MM.1S (cell line): ENCODE measurements at regions not wholly inside any gene's neighbourhood (a gene's known extent, or its start where the extent isn't known, plus 50 kb on each side); places are given as distances from the start of the nearest gene placed in this dataset.
"Not testable (repeated sequence)": the region's sequence is repeated elsewhere in the genome, so short reads cannot be mapped to it uniquely, and the experiment has no call there.

Experiments used
- DNase-seq: peaks from one replicate; pipeline ENCODE4 v3.0.0-alpha.2; 2015
- H2AFZ ChIP-seq: fragments of 300-600 bp; sonication (generic); 2 replicates; pipeline ENCODE4 v1.6.0; 2016; ENCODE audit warnings: antibody characterized with exemption, low read length
- H3F3A ChIP-seq: fragments of 300-600 bp; sonication (generic); 2 replicates; pipeline ENCODE4 v1.6.1; 2016; ENCODE audit warnings: mild to moderate bottlenecking, antibody characterized with exemption, low read length, moderate library complexity, mixed read lengths; ENCODE audit not compliant: insufficient read depth
- H3K27ac ChIP-seq: fragments of 300-600 bp; sonication (generic); 2 replicates; pipeline ENCODE4 v1.5.1; 2016; ENCODE audit warnings: mild to moderate bottlenecking, low read length
- H3K27me3 ChIP-seq: fragments of 300-600 bp; sonication (generic); replicated peaks from 2 replicates; pipeline ENCODE4 v1.6.0; 2016; ENCODE audit warnings: low read length; ENCODE audit not compliant: insufficient read depth
- H3K36me3 ChIP-seq: fragments of 300-600 bp; sonication (generic); replicated peaks from 2 replicates; pipeline ENCODE4 v1.6.1; 2016; ENCODE audit warnings: mild to moderate bottlenecking, low read length, mixed read lengths; ENCODE audit not compliant: insufficient read depth
- H3K4me1 ChIP-seq: fragments of 300-600 bp; sonication (generic); 2 replicates; pipeline ENCODE4 v1.6.1; 2016; ENCODE audit warnings: low read length, mixed read lengths
- H3K4me2 ChIP-seq: fragments of 300-600 bp; sonication (generic); 2 replicates; pipeline ENCODE4 v1.6.0; 2016; ENCODE audit warnings: low read depth, low read length
- H3K4me3 ChIP-seq: fragments of 300-600 bp; sonication (generic); 2 replicates; pipeline ENCODE4 v1.5.1; 2016; ENCODE audit warnings: low read length, mixed read lengths
- H3K79me2 ChIP-seq: fragments of 300-600 bp; sonication (generic); 2 replicates; pipeline ENCODE4 v1.6.1; 2016; ENCODE audit warnings: mixed run types, low read length, mixed read lengths
- H3K9ac ChIP-seq: fragments of 300-600 bp; sonication (generic); 2 replicates; pipeline ENCODE4 v1.6.1; 2016; ENCODE audit warnings: low read length, mixed read lengths
- H3K9me2 ChIP-seq: fragments of 300-600 bp; sonication (generic); replicated peaks from 2 replicates; pipeline ENCODE4 v1.6.1; 2016; ENCODE audit warnings: mild to moderate bottlenecking, low read length, mixed read lengths; ENCODE audit not compliant: insufficient read depth
- H3K9me3 ChIP-seq: fragments of 300-600 bp; sonication (generic); replicated peaks from 2 replicates; pipeline ENCODE4 v1.6.1; 2016; ENCODE audit warnings: mild to moderate bottlenecking, low read length, mixed read lengths; ENCODE audit not compliant: insufficient read depth
- H4K20me1 ChIP-seq: fragments of 300-600 bp; sonication (generic); 2 replicates; pipeline ENCODE4 v1.6.1; 2016; ENCODE audit warnings: mild to moderate bottlenecking, low read length, moderate library complexity, mixed read lengths; ENCODE audit not compliant: insufficient read depth
- TF ChIP-seq, protein P1 (sequence below): fragments of 300-600 bp; sonication (generic); IDR thresholded peaks from 2 replicates; pipeline ENCODE4 v1.5.1; 2016; ENCODE audit warnings: antibody characterized with exemption, low read length, mixed read lengths

- H4K20me1 ChIP-seq, H3F3A ChIP-seq, H3K4me3 ChIP-seq, H3K4me1 ChIP-seq, H3K36me3 ChIP-seq, H3K79me2 ChIP-seq, H3K4me2 ChIP-seq, H3K9me3 ChIP-seq, H3K27me3 ChIP-seq, H2AFZ ChIP-seq, H3K9ac ChIP-seq, H3K9me2 ChIP-seq, DNase-seq: not testable (repeated sequence)
- H3K27ac ChIP-seq, result peak overlapping the region; percentile 73; the same call in 1 of the 2 replicates
Observed at GRCh38 chr4:9110700-9111099, 59.5 kb upstream of the FAM90A26 start.

GRCh38 chr4:9103148-9103524 lies 67.1 kb upstream of the FAM90A26 start:
- not testable (repeated sequence) for H3K4me1 ChIP-seq, H3K4me3 ChIP-seq, H3K9me2 ChIP-seq, H3K27me3 ChIP-seq, DNase-seq, H3K4me2 ChIP-seq, H3K9me3 ChIP-seq, H3K27ac ChIP-seq, H3F3A ChIP-seq, H4K20me1 ChIP-seq, H3K79me2 ChIP-seq, H2AFZ ChIP-seq, H3K36me3 ChIP-seq, H3K9ac ChIP-seq
- TF ChIP-seq, protein P1, sequence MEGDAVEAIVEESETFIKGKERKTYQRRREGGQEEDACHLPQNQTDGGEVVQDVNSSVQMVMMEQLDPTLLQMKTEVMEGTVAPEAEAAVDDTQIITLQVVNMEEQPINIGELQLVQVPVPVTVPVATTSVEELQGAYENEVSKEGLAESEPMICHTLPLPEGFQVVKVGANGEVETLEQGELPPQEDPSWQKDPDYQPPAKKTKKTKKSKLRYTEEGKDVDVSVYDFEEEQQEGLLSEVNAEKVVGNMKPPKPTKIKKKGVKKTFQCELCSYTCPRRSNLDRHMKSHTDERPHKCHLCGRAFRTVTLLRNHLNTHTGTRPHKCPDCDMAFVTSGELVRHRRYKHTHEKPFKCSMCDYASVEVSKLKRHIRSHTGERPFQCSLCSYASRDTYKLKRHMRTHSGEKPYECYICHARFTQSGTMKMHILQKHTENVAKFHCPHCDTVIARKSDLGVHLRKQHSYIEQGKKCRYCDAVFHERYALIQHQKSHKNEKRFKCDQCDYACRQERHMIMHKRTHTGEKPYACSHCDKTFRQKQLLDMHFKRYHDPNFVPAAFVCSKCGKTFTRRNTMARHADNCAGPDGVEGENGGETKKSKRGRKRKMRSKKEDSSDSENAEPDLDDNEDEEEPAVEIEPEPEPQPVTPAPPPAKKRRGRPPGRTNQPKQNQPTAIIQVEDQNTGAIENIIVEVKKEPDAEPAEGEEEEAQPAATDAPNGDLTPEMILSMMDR, result peak; percentile 42

DNA sequence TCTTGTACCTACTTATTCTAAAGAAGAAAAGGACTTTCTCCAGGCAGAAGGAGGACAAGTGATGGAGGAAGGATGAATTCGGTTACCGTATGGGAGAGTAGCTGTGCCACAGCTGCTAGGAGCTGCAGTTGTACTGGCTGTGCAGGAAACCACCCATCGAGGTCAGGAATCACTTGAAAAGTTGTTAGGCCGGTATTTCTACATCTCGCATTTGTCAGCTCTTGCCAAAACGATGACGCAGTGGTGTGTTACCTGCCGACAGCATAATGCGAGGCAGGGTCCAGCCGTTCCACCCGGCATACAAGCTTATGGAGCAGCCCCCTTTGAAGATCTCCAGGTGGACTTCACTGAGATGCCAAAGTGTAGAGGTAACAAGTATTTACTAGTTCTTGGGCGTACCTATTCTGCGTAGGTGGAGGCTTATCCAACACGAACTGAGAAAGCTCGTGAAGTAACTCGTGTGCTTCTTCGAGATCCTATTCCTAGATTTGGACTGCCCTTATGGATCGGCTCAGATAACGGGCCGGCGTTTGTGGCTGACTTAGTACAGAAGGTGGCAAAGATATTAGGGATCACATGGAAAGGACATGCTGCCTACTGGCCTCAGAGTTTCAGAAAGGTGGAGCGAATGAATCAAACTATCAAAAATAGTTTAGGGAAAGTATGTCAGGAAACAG lies 67.6 kb upstream of the FAM90A26 start:
- H3K79me2 ChIP-seq, H3K27me3 ChIP-seq, H3K9me3 ChIP-seq, H3K4me1 ChIP-seq, H3K36me3 ChIP-seq, DNase-seq, H3K4me2 ChIP-seq, H3F3A ChIP-seq, H2AFZ ChIP-seq, H3K4me3 ChIP-seq, H4K20me1 ChIP-seq, H3K9me2 ChIP-seq, H3K9ac ChIP-seq, H3K27ac ChIP-seq: not testable (repeated sequence)

- not testable (repeated sequence) for H2AFZ ChIP-seq, H3K9me3 ChIP-seq, H3F3A ChIP-seq, H3K27me3 ChIP-seq, H4K20me1 ChIP-seq, H3K27ac ChIP-seq, H3K4me3 ChIP-seq, H3K9me2 ChIP-seq, H3K4me1 ChIP-seq, H3K36me3 ChIP-seq, H3K79me2 ChIP-seq, DNase-seq, H3K9ac ChIP-seq, H3K4me2 ChIP-seq
Observed at GRCh38 chr4:9096330-9096729, 73.9 kb upstream of the FAM90A26 start.

- H2AFZ ChIP-seq, H3K27ac ChIP-seq, H3K27me3 ChIP-seq, H3K9me3 ChIP-seq, H3K4me1 ChIP-seq, H4K20me1 ChIP-seq, H3K9ac ChIP-seq, DNase-seq, H3F3A ChIP-seq, H3K9me2 ChIP-seq, H3K4me2 ChIP-seq, H3K36me3 ChIP-seq, H3K4me3 ChIP-seq, H3K79me2 ChIP-seq: not testable (repeated sequence)
Observed at GRCh38 chr4:9078796-9079195, 91.4 kb upstream of the FAM90A26 start.

DNA sequence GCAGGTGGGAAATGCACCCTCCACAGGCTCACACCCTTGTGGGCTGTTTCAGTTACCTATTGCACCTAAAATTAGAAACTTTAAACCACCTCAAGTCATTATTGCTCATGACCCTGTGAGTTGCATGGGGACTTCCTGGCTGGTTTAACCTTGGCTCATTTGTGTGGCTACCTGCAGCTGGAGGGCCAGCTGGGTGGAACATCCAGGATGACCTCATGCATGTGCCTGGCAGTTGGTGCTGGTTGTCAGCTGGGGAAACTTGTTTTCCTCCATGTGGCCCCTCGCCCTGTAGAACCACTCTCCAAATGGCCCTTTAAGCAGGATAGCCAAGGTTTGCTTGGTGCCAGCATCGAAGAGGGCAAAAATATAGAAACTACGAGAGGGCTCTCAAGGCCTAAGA lies 93.2 kb upstream of the FAM90A26 start:
- not testable (repeated sequence) for H3K4me2 ChIP-seq, H3K79me2 ChIP-seq, H4K20me1 ChIP-seq, H3K36me3 ChIP-seq, H3K4me3 ChIP-seq, H3K27me3 ChIP-seq, H2AFZ ChIP-seq, H3K9ac ChIP-seq, H3K9me3 ChIP-seq, H3K9me2 ChIP-seq
- H3K27ac ChIP-seq, result peak overlapping the region; percentile 53; the same call in 1 of the 2 replicates
- H3F3A ChIP-seq, result peaks cover 13% of the 10 kb centered on the region; the same call in 1 of the 2 replicates
- peak; percentile 62 for DNase-seq
- peaks cover 16% of the 10 kb centered on the region for H3K4me1 ChIP-seq

GRCh38 chr4:9076486-9076885 lies 93.7 kb upstream of the FAM90A26 start:
- H3K36me3 ChIP-seq, H3K9me2 ChIP-seq, H4K20me1 ChIP-seq, DNase-seq, H3K4me3 ChIP-seq, H3K79me2 ChIP-seq, H3K4me2 ChIP-seq, H3K9me3 ChIP-seq, H3K9ac ChIP-seq, H2AFZ ChIP-seq, H3K27me3 ChIP-seq, H3K27ac ChIP-seq: not testable (repeated sequence)
- peaks cover 16% of the 10 kb centered on the region for H3K4me1 ChIP-seq
- H3F3A ChIP-seq, result peaks cover 13% of the 10 kb centered on the region; the same call in 1 of the 2 replicates
